GM21737 (cell line): ENCODE measurements at regions not wholly inside any gene's neighbourhood (a gene's known extent, or its start where the extent isn't known, plus 50 kb on each side); places are given as distances from the start of the nearest gene placed in this dataset.
"Not testable (repeated sequence)": the region's sequence is repeated elsewhere in the genome, so short reads cannot be mapped to it uniquely, and the experiment has no call there.

ENCODE experiments used
- ATAC-seq: cut with Tn5 transposase; IDR thresholded peaks from one replicate; pipeline ENCODE4 v1.9.1; 2021; ENCODE audit warnings: mild to moderate bottlenecking, moderate library complexity; ENCODE audit not compliant: unreplicated experiment

DNA sequence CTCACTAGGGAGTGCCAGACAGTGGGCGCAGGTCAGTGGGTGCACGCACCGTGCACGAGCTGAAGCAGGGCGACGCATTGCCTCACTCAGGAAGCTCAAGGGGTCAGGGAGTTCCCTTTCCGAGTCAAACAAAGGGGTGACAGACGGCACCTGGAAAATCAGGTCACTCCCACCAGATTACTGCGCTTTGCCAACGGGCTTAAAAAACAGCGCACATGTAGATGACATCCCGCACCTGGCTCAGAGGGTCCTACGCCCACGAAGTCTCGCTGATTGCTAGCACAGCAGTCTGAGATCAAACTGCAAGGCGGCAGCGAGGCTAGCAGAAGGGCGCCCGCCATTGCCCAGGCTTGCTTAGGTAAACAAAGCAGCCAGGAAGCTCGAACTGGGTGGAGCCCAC, 428.5 kb upstream of the SLC39A10 start:
- ATAC-seq = not testable (repeated sequence)

DNA sequence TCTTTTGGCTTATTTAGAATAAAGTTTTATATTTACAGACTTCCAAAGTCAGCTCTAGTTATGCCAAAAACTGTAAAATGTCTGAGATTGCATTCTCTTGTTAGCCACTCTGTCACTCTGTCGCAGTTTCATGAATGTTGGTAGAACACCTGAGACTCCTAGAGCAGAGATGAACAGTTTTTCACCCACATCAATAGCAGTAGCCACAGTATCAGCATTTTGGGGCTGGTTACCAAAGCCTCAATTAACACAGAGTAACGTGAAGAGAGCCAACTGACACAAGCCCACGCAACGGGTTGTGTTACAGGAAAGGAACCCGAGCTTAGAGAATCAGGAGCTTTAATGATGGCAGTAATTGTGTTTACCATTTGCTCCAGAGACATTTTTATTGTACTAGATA, 443.0 kb upstream of the SLC39A10 start:
- no peak for ATAC-seq

DNA sequence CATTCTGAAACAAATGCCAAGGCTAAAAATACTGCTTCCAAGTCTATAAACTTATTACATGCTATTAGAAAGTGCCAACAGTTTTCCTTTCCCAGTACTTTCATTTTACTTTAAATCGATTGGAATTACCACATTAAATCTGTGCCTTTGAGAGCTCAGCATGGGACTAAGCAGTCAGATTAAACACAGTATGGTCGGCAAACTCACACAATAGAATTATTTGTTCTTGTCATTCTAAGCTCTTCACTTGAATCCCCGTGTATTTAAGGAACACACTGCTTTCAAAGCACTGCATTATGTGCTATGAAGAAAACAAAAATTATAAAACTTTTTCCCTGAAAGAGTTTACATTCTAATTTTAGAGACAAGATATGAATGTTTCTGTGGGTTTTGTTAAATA, 444.4 kb upstream of the SLC39A10 start:
- no peak for ATAC-seq

GRCh38 chr2:195202163-195202845, 454.7 kb upstream of the SLC39A10 start:
- peak; percentile 57 for ATAC-seq

GRCh38 chr2:195199864-195200263, 457.2 kb upstream of the SLC39A10 start:
- ATAC-seq = no peak

DNA sequence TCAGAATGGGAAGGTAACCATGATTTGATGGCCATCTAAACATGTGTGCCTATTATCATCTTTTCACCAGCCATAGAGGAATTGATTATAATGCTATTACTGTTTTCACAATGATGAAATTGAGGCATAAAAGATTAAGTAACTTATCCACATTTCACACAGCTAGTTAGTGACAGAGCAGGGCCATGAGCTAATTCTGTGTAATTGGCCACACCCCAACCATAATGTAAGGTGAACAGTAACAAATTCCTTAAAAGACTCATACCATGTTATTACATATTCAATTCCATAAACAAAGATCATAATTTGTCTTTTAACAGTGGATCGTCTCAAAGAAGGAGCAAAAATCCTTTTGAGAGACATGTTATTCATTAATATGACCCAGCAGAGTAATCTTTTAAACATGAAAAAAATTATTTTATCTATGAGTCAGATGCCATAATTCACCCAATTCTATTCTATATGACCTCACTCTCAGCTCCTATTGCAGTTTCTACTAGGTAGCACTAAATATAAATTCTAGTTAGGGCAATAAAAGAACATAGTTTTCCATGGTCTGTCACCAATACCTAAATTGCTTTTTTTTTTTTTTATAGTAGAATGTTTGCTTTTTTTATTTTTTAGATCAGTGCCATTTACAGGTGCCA, 475.8 kb upstream of the SLC39A10 start:
- ATAC-seq = no peak

- ATAC-seq = no peak
Observed at GRCh38 chr2:195168369-195168768, 488.7 kb upstream of the SLC39A10 start.

- ATAC-seq = no peak
Observed at GRCh38 chr2:195164930-195165329, 492.1 kb upstream of the SLC39A10 start.

- no peak for ATAC-seq
Observed at GRCh38 chr2:195162918-195163317, 494.1 kb upstream of the SLC39A10 start.

DNA sequence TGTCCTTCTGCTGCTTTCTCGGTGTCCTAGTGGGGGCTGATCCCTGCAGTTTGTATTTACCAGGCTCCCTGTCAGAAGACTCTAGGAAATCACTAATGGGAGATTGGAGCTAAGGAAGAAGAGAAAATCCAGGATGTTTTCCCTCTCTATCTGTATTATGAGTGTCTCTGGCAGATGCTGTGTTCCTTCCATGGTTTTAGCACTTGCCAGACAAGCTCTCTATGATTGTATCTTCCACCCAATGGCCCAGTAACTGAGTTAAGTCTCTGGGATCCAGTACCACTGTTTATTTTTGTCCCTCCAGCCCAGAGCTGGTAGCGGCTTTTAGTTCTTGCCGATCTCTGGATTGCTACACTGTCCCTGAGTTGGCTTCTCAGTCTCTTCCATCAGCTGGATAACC, 494.8 kb upstream of the SLC39A10 start:
- ATAC-seq = no peak

GRCh38 chr2:195160963-195161362, 496.1 kb upstream of the SLC39A10 start:
- no peak for ATAC-seq

GRCh38 chr2:195151711-195152110, 505.3 kb upstream of the SLC39A10 start:
- no peak for ATAC-seq

DNA sequence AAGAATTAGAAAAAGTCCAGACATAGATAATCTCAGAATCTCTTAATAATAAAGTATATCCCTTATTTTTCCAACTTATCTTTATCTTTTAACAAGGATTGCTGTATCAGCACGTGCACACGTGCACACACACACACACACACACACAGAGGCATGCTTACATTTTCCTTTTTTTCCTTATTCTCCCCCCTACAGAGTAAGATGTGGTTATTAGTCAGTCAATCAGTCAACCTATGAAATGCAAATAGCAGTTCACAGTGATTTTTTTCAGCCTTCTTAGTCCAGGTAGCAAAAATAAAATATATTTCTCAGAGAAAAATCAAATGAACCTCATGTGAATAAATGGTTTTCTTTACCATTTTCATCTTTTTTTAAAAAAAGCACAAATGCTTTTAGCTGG, 506.2 kb upstream of the SLC39A10 start:
- ATAC-seq = no peak

DNA sequence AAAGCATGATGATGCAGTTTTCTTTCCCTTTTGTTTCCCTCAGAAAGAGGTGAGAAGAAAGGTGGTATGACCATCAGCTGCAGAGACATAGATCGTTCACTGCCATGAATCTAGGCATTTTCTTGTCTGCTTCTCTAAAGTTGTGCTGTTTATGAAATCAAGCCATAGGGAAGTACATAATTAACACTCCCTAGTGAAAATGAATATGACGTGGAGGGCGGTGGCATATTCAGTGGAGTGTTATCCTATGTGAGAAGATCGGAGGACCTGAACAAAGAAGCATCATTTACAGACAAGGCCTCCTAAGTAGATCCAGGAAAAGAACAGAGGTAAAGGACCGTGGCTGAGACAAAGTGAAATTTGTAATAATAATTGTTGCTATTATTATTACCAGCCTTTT, 509.0 kb upstream of the SLC39A10 start:
- no peak for ATAC-seq

- no peak for ATAC-seq
Observed at GRCh38 chr2:195146761-195147541, 510.1 kb upstream of the SLC39A10 start.

GRCh38 chr2:195138435-195138834, 518.6 kb upstream of the SLC39A10 start:
- no peak for ATAC-seq

GRCh38 chr2:195125889-195126288, 531.1 kb upstream of the SLC39A10 start:
- not testable (repeated sequence) for ATAC-seq

DNA sequence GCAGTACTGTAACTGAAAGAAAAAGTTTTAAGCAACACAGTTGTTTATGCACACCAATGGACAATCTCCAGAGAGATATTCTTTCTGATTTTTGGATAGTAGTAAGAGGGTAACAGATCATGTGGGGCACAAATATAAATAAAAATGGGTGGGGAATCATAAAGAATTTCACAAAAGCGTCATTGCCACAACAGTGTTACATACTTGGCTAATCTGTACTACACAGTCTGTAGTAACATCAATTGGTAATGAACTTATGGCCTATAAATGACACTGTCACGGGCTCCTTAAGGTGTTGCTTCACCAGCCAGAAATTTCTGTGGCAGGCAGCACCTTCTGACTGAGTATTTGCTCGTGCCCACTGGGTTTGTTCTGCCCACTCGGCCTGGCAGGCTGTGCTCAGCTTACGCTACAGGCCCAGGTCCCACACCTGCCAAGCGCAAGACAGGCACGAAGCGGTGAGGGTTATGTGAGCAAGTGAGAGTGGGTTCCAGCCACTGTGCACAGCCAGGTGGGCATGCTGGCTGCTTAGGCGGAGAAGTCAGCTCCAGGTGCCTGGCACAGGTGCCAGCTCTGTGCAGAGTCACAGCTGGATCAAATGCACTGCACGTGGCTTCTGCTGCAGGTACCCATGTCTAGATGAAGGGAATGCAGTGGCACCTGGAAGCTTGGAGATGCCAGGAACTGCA, 532.5 kb upstream of the SLC39A10 start:
- ATAC-seq = no peak

DNA sequence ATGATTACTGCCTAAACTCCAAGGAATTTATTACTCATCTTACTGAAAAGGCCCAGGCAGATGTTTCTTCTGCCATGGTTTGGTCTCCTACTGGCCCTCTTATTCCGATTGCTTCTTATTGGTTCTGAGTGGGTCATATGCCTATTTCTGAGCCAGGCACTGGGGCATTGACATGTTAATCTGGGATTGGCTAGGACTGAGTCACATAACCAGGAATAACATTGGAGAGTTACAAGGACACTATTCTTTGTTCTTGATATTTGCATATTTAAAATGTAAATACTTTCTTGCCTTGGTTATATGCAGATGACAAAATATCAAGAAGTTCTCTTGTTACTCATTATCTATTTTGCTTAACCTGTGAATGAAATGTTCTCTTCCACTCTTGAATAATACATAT, 534.4 kb upstream of the SLC39A10 start:
- no peak for ATAC-seq

GRCh38 chr2:195121341-195121740, 535.7 kb upstream of the SLC39A10 start:
- no peak for ATAC-seq

DNA sequence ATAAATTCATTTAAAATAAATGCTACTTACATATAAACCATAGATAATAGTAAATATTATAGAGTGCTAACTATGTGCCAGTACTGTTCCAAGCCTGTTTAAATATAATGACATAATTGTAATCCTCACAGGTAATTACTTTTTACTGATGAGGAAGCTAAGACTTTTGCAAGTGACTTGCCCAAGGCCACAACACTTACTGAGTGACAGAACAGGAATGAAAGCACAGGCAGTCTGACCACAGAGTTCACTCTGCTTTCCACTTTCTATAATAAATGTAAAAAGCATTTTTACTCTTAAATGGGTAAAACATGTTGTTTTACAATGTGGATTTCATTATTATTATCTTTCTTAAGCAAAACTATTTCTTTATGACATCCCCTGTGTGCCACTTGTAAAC, 537.8 kb upstream of the SLC39A10 start:
- no peak for ATAC-seq
